ENCODE measurements at regions not wholly inside any gene's neighbourhood (a gene's known extent, or its start where the extent isn't known, plus 50 kb on each side); places are given as distances from the start of the nearest gene placed in this dataset.

DNA sequence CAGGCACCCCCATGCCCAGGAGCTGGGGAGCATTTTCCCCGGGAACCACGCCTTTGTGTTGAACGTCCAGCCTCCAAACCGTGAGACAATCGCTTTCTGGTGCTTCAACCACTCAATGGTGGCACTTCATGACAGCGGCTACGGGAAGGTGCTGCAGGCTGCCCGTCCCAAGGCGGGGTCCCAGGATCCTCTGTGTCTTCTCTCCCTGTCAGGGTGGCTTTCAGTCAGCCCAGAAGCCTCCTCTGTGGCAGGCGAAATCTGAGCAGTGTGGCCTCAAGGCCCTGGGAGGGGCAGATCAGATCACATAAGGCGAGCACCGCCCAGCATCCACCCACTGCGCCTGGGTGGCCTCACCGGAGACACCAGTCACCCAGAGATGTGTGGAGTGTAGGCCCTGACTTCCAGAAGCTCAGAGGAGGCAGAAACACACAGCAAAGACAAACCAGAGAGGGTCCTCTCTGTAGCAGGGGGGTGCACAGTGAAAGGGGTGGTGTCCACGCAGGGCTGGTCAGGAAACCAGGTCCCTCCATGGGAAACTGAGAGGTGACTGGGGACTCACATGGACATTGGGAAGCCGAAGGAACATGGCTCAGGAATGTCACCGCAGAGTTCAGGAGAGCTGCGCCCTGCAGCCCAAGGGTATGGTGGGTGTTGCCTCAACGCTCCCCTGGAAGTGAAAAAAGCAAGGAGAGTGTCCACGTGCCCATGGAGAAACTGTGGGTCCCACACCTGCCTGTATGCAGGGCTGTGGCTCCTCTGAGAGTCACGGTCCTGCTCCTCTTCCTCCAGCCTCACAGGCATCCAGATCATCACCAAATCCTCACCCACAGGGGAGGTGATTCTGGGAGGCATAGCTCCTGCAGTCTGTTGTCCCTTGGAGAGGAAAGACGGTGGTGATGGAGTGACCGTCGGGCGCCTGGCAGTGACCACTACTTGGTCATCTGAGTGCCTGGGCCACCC lies 1420.7 kb downstream of the TBC1D22A start:
- ATAC-seq (ENCODE audit: low read depth) (no peak), DNase-seq (ENCODE audit: low spot score) (no peak)
- no peaks in the 10 kb centered on the region for H3K27me3 ChIP-seq (ENCODE audit: insufficient read depth, poor library complexity, severe bottlenecking)
- H3K4me3 ChIP-seq (ENCODE audit: severe bottlenecking), result no peak overlapping the region
- no peak overlapping the region for H3K27ac ChIP-seq (ENCODE audit: poor library complexity, severe bottlenecking)
- no peaks in the 10 kb centered on the region for H3K36me3 ChIP-seq (ENCODE audit: low read depth)
- no peaks in the 10 kb centered on the region for H3K9me3 ChIP-seq (ENCODE audit: severe bottlenecking)
- TF ChIP-seq, protein P1, sequence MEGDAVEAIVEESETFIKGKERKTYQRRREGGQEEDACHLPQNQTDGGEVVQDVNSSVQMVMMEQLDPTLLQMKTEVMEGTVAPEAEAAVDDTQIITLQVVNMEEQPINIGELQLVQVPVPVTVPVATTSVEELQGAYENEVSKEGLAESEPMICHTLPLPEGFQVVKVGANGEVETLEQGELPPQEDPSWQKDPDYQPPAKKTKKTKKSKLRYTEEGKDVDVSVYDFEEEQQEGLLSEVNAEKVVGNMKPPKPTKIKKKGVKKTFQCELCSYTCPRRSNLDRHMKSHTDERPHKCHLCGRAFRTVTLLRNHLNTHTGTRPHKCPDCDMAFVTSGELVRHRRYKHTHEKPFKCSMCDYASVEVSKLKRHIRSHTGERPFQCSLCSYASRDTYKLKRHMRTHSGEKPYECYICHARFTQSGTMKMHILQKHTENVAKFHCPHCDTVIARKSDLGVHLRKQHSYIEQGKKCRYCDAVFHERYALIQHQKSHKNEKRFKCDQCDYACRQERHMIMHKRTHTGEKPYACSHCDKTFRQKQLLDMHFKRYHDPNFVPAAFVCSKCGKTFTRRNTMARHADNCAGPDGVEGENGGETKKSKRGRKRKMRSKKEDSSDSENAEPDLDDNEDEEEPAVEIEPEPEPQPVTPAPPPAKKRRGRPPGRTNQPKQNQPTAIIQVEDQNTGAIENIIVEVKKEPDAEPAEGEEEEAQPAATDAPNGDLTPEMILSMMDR (IDR thresholded peaks at IDR 0.05; ENCODE audit: poor library complexity, severe bottlenecking), result no peak
- H3K4me1 ChIP-seq (ENCODE audit: insufficient read depth, poor library complexity, severe bottlenecking), result no peaks in the 10 kb centered on the region

DNA sequence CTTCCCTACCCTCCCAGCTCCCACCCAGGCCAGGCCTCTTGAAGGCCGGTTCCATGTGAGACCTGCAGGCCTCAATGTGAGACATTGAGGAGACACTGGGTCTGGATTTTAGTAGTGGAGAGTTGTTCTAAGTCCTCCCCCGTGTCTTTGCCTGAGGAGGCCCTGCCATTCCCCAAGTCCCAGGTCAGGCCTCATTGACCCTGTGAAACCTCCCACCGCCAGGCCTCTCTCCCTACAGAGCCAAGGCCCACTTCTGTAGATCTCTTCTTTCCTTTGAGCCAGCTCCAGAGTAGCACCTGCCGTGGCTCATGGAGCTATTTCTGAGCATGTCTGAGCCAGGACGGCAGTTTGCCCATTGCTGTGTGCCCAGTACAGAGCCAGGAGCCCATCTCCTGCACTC lies 1419.6 kb downstream of the TBC1D22A start:
- Histone ChIP-seq H3K36me3 (ENCODE audit: low read depth) (no peaks in the 10 kb centered on the region), H3K27ac (ENCODE audit: poor library complexity, severe bottlenecking) (no peak overlapping the region), H3K4me1 (ENCODE audit: insufficient read depth, poor library complexity, severe bottlenecking) (no peaks in the 10 kb centered on the region), H3K4me3 (ENCODE audit: severe bottlenecking) (no peak overlapping the region), H3K27me3 (ENCODE audit: insufficient read depth, poor library complexity, severe bottlenecking) (no peaks in the 10 kb centered on the region), H3K9me3 (ENCODE audit: severe bottlenecking) (no peaks in the 10 kb centered on the region)
- TF ChIP-seq, protein P1 (IDR thresholded peaks at IDR 0.05; ENCODE audit: poor library complexity, severe bottlenecking), result no peak
- DNase-seq (ENCODE audit: low spot score) (no peak), ATAC-seq (ENCODE audit: low read depth) (no peak)

DNA sequence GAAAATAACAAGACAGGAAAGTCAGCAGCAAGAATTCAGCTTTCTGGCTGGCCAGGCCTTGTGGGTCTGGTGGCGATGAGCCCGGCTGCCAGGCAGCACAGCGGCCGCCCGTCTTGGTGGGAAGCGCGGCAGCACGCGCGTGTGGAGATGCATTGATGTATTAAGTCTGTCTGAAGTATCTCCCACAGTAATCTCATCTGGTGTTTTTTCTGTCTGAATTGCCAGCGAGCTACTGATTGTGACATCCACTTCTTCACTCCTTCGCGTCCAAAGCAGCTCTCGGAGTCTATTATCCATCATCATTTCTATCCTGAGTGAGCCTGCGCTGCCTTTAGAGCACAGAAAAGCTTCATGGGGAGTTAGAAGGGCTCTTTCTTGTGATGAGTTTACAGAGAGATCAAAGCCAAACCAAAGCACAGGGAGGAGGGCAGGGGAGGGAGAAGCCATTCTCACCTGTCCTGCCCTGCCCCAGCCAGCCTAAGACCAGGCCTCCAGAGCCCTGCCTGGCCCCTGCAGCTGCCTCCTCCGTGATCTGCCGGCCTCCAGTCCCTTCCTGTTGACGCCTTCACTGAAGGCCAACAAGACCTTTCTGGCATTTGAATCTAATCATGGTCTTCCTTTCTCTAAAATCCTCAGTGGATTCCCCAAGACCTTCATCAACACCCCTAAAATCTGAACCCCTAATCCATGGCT lies 1419.0 kb downstream of the TBC1D22A start:
- Histone ChIP-seq H3K4me3 (ENCODE audit: severe bottlenecking) (no peak overlapping the region), H3K4me1 (ENCODE audit: insufficient read depth, poor library complexity, severe bottlenecking) (no peaks in the 10 kb centered on the region), H3K27ac (ENCODE audit: poor library complexity, severe bottlenecking) (no peak overlapping the region), H3K27me3 (ENCODE audit: insufficient read depth, poor library complexity, severe bottlenecking) (no peaks in the 10 kb centered on the region), H3K9me3 (ENCODE audit: severe bottlenecking) (no peaks in the 10 kb centered on the region), H3K36me3 (ENCODE audit: low read depth) (no peaks in the 10 kb centered on the region)
- TF ChIP-seq, protein P1 (IDR thresholded peaks at IDR 0.05; ENCODE audit: poor library complexity, severe bottlenecking), result no peak
- ATAC-seq (ENCODE audit: low read depth), result no peak
- no peak for DNase-seq (ENCODE audit: low spot score)

DNA sequence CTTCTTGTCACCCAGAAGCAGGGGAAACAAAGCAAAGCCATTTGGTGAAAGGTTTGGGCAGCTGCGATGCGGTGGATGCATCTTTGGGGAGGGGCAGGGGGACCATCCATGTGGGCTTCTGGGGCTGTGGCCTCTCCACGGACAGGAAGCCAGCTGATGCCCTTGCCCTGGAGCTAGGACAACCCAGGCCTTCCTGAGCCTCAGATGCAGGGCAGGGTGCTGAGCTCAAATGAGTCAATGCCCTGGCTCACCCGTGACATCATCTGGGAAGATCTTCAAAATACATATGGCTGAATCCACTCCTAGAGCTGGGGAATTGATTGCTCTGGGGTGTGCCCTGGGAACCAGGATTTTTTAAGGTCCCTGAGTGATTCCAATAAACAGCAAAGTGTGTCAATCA lies 1418.2 kb downstream of the TBC1D22A start:
- no peak overlapping the region for H3K27ac ChIP-seq (ENCODE audit: poor library complexity, severe bottlenecking)
- ATAC-seq (ENCODE audit: low read depth), result no peak
- no peak overlapping the region for H3K4me3 ChIP-seq (ENCODE audit: severe bottlenecking)
- H3K4me1 ChIP-seq (ENCODE audit: insufficient read depth, poor library complexity, severe bottlenecking), result no peaks in the 10 kb centered on the region
- TF ChIP-seq, protein P1 (IDR thresholded peaks at IDR 0.05; ENCODE audit: poor library complexity, severe bottlenecking), result no peak
- H3K36me3 ChIP-seq (ENCODE audit: low read depth), result no peaks in the 10 kb centered on the region
- no peak for DNase-seq (ENCODE audit: low spot score)
- H3K27me3 ChIP-seq (ENCODE audit: insufficient read depth, poor library complexity, severe bottlenecking), result no peaks in the 10 kb centered on the region
- H3K9me3 ChIP-seq (ENCODE audit: severe bottlenecking), result no peaks in the 10 kb centered on the region
